Gastrocnemius medialis (tissue), 4 donors: ENCODE measurements at regions not wholly inside any gene's neighbourhood (a gene's known extent, or its start where the extent isn't known, plus 50 kb on each side); places are given as distances from the start of the nearest gene placed in this dataset.

ENCODE experiments used
- POLR2A ChIP-seq, 2 donors: fragments of 450-650 bp; IDR thresholded peaks; one replicate each; pipeline ENCODE4 v1.6.1; 2017; ENCODE audit warnings: antibody characterized with exemption in 2 of 2, mild to moderate bottlenecking in 2 of 2, moderate library complexity in 2 of 2
- TF ChIP-seq, protein P1 (sequence below), 5 experiments: fragments of 450-650 bp in 3 of 5; fragments of 200-600 bp in 2 of 5; sonication (generic) in 2 of 5; IDR thresholded peaks in 4 of 5; conservative IDR thresholded peaks in 1 of 5; 1 replicate in 4 of 5; 2 replicates in 1 of 5; pipeline ENCODE4 v1.5.1; 2016 to 2019; ENCODE audit warnings: antibody characterized with exemption in 5 of 5, mild to moderate bottlenecking in 3 of 5, moderate library complexity in 3 of 5

DNA sequence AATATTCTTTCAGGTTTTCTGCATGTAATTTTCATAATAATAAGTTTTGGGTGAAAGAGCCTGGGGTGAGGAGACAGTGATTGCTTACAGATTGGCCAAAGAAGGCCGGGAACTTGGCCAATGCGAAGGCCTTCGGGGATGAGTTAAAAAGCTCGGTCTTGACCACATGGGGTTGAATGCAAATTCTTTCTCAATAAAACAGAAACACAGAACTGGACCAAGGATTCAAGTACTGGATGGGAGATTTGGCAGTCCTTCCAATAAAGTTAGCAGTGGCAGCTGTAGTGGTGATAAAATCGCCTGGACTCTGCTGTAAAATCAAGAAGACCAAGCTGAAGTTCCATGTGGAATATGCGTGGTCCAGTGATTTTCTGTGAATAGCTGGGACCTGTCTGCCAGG lies 282.2 kb upstream of the KLF3 start:
- TF ChIP-seq POLR2A (IDR thresholded peaks at IDR 0.05) = no peak
- TF ChIP-seq, protein P1, sequence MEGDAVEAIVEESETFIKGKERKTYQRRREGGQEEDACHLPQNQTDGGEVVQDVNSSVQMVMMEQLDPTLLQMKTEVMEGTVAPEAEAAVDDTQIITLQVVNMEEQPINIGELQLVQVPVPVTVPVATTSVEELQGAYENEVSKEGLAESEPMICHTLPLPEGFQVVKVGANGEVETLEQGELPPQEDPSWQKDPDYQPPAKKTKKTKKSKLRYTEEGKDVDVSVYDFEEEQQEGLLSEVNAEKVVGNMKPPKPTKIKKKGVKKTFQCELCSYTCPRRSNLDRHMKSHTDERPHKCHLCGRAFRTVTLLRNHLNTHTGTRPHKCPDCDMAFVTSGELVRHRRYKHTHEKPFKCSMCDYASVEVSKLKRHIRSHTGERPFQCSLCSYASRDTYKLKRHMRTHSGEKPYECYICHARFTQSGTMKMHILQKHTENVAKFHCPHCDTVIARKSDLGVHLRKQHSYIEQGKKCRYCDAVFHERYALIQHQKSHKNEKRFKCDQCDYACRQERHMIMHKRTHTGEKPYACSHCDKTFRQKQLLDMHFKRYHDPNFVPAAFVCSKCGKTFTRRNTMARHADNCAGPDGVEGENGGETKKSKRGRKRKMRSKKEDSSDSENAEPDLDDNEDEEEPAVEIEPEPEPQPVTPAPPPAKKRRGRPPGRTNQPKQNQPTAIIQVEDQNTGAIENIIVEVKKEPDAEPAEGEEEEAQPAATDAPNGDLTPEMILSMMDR (IDR thresholded peaks at IDR 0.05 in 4 of 5, conservative IDR thresholded peaks at IDR 0.05 in 1 of 5) = no peak
